GM04503 (cell line): ENCODE measurements at regions not wholly inside any gene's neighbourhood (a gene's known extent, or its start where the extent isn't known, plus 50 kb on each side); places are given as distances from the start of the nearest gene placed in this dataset.
"Not testable (repeated sequence)": the region's sequence is repeated elsewhere in the genome, so short reads cannot be mapped to it uniquely, and the experiment has no call there.

Experiments
- DNase-seq: peaks from one replicate; pipeline ENCODE4 v3.0.0-alpha.2; 2012; ENCODE audit warnings: low read depth

GRCh38 chr6:118719351-118720124 is 68.1 kb upstream of the CEP85L start:
- no peak for DNase-seq

GRCh38 chr6:118718903-118719302 is 67.5 kb upstream of the CEP85L start:
- no peak for DNase-seq

GRCh38 chr6:118718297-118718696 is 66.9 kb upstream of the CEP85L start:
- no peak for DNase-seq

- DNase-seq = no peak
These were observed 65.7 kb upstream of the CEP85L start for GRCh38 chr6:118717106-118717505.

- DNase-seq = not testable (repeated sequence)
These were observed 64.5 kb upstream of the CEP85L start for GRCh38 chr6:118715907-118716306.

- no peak for DNase-seq
These were observed 64.0 kb upstream of the CEP85L start for GRCh38 chr6:118715376-118715775.

- DNase-seq = no peak
These were observed 63.4 kb upstream of the CEP85L start for GRCh38 chr6:118714756-118715155.

- peak; percentile 67 for DNase-seq
These were observed 61.6 kb upstream of the CEP85L start for GRCh38 chr6:118712969-118713368.

GRCh38 chr6:118710616-118711015 is 59.2 kb upstream of the CEP85L start:
- no peak for DNase-seq

- DNase-seq = no peak
These were observed 58.5 kb upstream of the CEP85L start for GRCh38 chr6:118709859-118710350.

GRCh38 chr6:118708744-118709143 is 57.4 kb upstream of the CEP85L start:
- DNase-seq = peak; percentile 62

GRCh38 chr6:118708055-118708454 is 56.7 kb upstream of the CEP85L start:
- no peak for DNase-seq

- no peak for DNase-seq
These were observed 55.3 kb upstream of the CEP85L start for GRCh38 chr6:118706702-118707101.

- peak; percentile 34 for DNase-seq
These were observed 54.4 kb upstream of the CEP85L start for GRCh38 chr6:118705544-118706491.

- DNase-seq = no peak
These were observed 53.5 kb upstream of the CEP85L start for GRCh38 chr6:118704915-118705314.

- DNase-seq = not testable (repeated sequence)
These were observed 49.9 kb upstream of the CEP85L start for GRCh38 chr6:118701260-118701659.
